ENCODE measurements at regions not wholly inside any gene's neighbourhood (a gene's known extent, or its start where the extent isn't known, plus 50 kb on each side); places are given as distances from the start of the nearest gene placed in this dataset.

- TF ChIP-seq CTCF (IDR thresholded peaks at IDR 0.05) (no peak), POLR2A (IDR thresholded peaks at IDR 0.05) (no peak)
Measured at GRCh38 chr15:47037003-47037402, 680.3 kb upstream of the SEMA6D start.

Data from esophagus squamous epithelium (tissue), 4 donors.